H9 (cell line): ENCODE measurements at regions not wholly inside any gene's neighbourhood (a gene's known extent, or its start where the extent isn't known, plus 50 kb on each side); places are given as distances from the start of the nearest gene placed in this dataset.

Experiments used
- DNase-seq: peaks from one replicate; pipeline ENCODE4 v3.0.0-alpha.2; 2017
- H2AFZ ChIP-seq: one replicate; pipeline ENCODE4 v1.6.1; 2013; ENCODE audit warnings: mild to moderate bottlenecking, low read length, control low read depth, moderate library complexity
- H2AK5ac ChIP-seq: 2 replicates; pipeline ENCODE4 v1.6.1; 2013; ENCODE audit warnings: low read length, control low read depth, mixed read lengths; ENCODE audit not compliant: insufficient read length
- H2BK120ac ChIP-seq: one replicate; pipeline ENCODE4 v1.6.1; 2013; ENCODE audit warnings: low read depth, mild to moderate bottlenecking, low read length, control low read depth, inconsistent platforms; ENCODE audit not compliant: poor library complexity, severe bottlenecking
- H2BK12ac ChIP-seq: 2 replicates; pipeline ENCODE4 v1.6.1; 2013; ENCODE audit warnings: low read length, control low read depth, mixed read lengths, low read depth; ENCODE audit not compliant: insufficient read length
- H2BK15ac ChIP-seq: 2 replicates; pipeline ENCODE4 v1.6.1; 2013; ENCODE audit warnings: low read depth, low read length, control low read depth
- H2BK20ac ChIP-seq: one replicate; pipeline ENCODE4 v1.6.1; 2013; ENCODE audit warnings: low read depth, mild to moderate bottlenecking, low read length, control low read depth, inconsistent platforms; ENCODE audit not compliant: poor library complexity, severe bottlenecking
- H2BK5ac ChIP-seq: 2 replicates; pipeline ENCODE4 v1.6.1; 2013; ENCODE audit warnings: low read length, control low read depth, mixed read lengths; ENCODE audit not compliant: insufficient read length
- H3K14ac ChIP-seq: 2 replicates; pipeline ENCODE4 v1.6.1; 2013; ENCODE audit warnings: low read length, control low read depth; ENCODE audit not compliant: insufficient read depth
- H3K18ac ChIP-seq: 2 replicates; pipeline ENCODE4 v1.6.1; 2013; ENCODE audit warnings: low read depth, mild to moderate bottlenecking, mixed read lengths, low read length, control low read depth; ENCODE audit not compliant: insufficient read length
- H3K23ac ChIP-seq: 2 replicates; pipeline ENCODE4 v1.6.1; 2013; ENCODE audit warnings: low read length, control low read depth, mixed read lengths, low read depth; ENCODE audit not compliant: insufficient read length
- H3K23me2 ChIP-seq: 2 replicates; pipeline ENCODE4 v1.6.1; 2013; ENCODE audit warnings: low read depth, mild to moderate bottlenecking, mixed read lengths, low read length, control low read depth; ENCODE audit not compliant: insufficient read length, poor library complexity, severe bottlenecking
- H3K27ac ChIP-seq: 2 replicates; pipeline ENCODE4 v1.5.1; 2013; ENCODE audit warnings: low read length, control low read depth, mixed read lengths, low read depth; ENCODE audit not compliant: insufficient read length
- H3K27me3 ChIP-seq: 2 replicates; pipeline ENCODE4 v1.6.1; 2013; ENCODE audit warnings: low read length, control low read depth, inconsistent platforms; ENCODE audit not compliant: insufficient read depth
- H3K4ac ChIP-seq: 2 replicates; pipeline ENCODE4 v1.6.1; 2013; ENCODE audit warnings: low read depth, mild to moderate bottlenecking, control low read depth, inconsistent platforms, low read length, moderate library complexity
- H3K4me1 ChIP-seq: 2 replicates; pipeline ENCODE4 v1.6.1; 2013; ENCODE audit warnings: low read length, control low read depth, inconsistent platforms; ENCODE audit not compliant: insufficient read depth
- H3K4me2 ChIP-seq: 2 replicates; pipeline ENCODE4 v1.6.1; 2013; ENCODE audit warnings: low read length, control low read depth, mixed read lengths; ENCODE audit not compliant: insufficient read length, insufficient read depth
- H3K56ac ChIP-seq: 2 replicates; pipeline ENCODE4 v1.6.1; 2013; ENCODE audit warnings: low read depth, mild to moderate bottlenecking, mixed read lengths, low read length, control low read depth; ENCODE audit not compliant: insufficient read length
- H3K79me1 ChIP-seq: 2 replicates; pipeline ENCODE4 v1.6.1; 2013; ENCODE audit warnings: low read depth, mild to moderate bottlenecking, moderate library complexity, low read length, control low read depth, inconsistent platforms; ENCODE audit not compliant: insufficient read depth, poor library complexity, severe bottlenecking
- H3K79me2 ChIP-seq: 2 replicates; pipeline ENCODE4 v1.6.1; 2013; ENCODE audit warnings: low read length, control low read depth, inconsistent platforms; ENCODE audit not compliant: insufficient read depth
- H3K9ac ChIP-seq: 2 replicates; pipeline ENCODE4 v1.6.1; 2013; ENCODE audit warnings: low read length, control low read depth, mixed read lengths; ENCODE audit not compliant: insufficient read length; ENCODE audit errors: extremely low read depth
- H3K9me3 ChIP-seq: one replicate; pipeline ENCODE4 v1.6.1; 2013; ENCODE audit warnings: low read depth, low read length, inconsistent platforms; ENCODE audit not compliant: control insufficient read depth
- H3T11ph ChIP-seq: one replicate; pipeline ENCODE4 v1.6.1; 2013; ENCODE audit warnings: mild to moderate bottlenecking, low read length, control low read depth, inconsistent platforms
- H4K20me1 ChIP-seq: one replicate; pipeline ENCODE4 v1.6.1; 2013; ENCODE audit not compliant: control insufficient read depth, insufficient read length, insufficient read depth
- H4K5ac ChIP-seq: 2 replicates; pipeline ENCODE4 v1.6.1; 2013; ENCODE audit warnings: low read depth, mild to moderate bottlenecking, mixed read lengths, low read length, control low read depth; ENCODE audit not compliant: insufficient read length
- H4K8ac ChIP-seq: replicated peaks from 2 replicates; pipeline ENCODE4 v1.6.1; 2013; ENCODE audit warnings: low read length, control low read depth, mixed read lengths, low read depth; ENCODE audit not compliant: insufficient read length
- H4K91ac ChIP-seq: 2 replicates; pipeline ENCODE4 v1.6.1; 2013; ENCODE audit warnings: low read depth, mild to moderate bottlenecking, moderate library complexity, mixed read lengths, low read length, control low read depth; ENCODE audit not compliant: insufficient read length
- H3K27ac Mint-ChIP-seq, 3 experiments: 2 replicates in 2 of 3; 3 replicates in 1 of 3; pipeline ENCODE4 v1.8.0; 2020 to 2021; ENCODE audit warnings: mixed read lengths in 3 of 3, mild to moderate bottlenecking in 1 of 3, moderate library complexity in 1 of 3
- H3K27me3 Mint-ChIP-seq: 2 replicates; pipeline ENCODE4 v1.8.0; 2021; ENCODE audit warnings: low read depth, mild to moderate bottlenecking, moderate library complexity, mixed read lengths
- H3K36me3 Mint-ChIP-seq, 3 experiments: 2 replicates in 2 of 3; 3 replicates in 1 of 3; pipeline ENCODE4 v1.8.0; 2020 to 2021; ENCODE audit warnings: low read depth in 3 of 3, mixed read lengths in 3 of 3; ENCODE audit not compliant: insufficient read depth in 1 of 3
- H3K4me1 Mint-ChIP-seq, 2 experiments: 2 replicates each; pipeline ENCODE4 v1.8.0; 2020; ENCODE audit warnings: mixed read lengths in 2 of 2
- H3K4me3 Mint-ChIP-seq, 2 experiments: 2 replicates in 1 of 2; 3 replicates in 1 of 2; pipeline ENCODE4 v1.8.0; 2020 to 2021; ENCODE audit warnings: mild to moderate bottlenecking in 2 of 2, mixed read lengths in 2 of 2, moderate library complexity in 1 of 2
- H3K9me3 Mint-ChIP-seq, 2 experiments: 2 replicates in 1 of 2; 3 replicates in 1 of 2; pipeline ENCODE4 v1.8.0; 2020; ENCODE audit warnings: mild to moderate bottlenecking in 2 of 2, mixed read lengths in 2 of 2, moderate library complexity in 1 of 2
- CTCF ChIP-seq: fragments of 200-600 bp; sonication (generic); conservative IDR thresholded peaks from 3 replicates; pipeline ENCODE4 v1.8.0; 2021; ENCODE audit warnings: antibody characterized with exemption, mild to moderate bottlenecking
- WGBS: extraction: QIAGEN DNeasy Blood & Tissue Kit; methylation state at CpG from one replicate; pipeline ENCODE4 v1.1.7; 2013; ENCODE audit warnings: missing lambda C conversion rate, low lambda C conversion rate, mixed read lengths; ENCODE audit not compliant: insufficient read length; ENCODE audit errors: extremely low coverage; 5-methylcytosine and 5-hydroxymethylcytosine counted together

GRCh38 chr2:207334301-207334623 is 168.5 kb upstream of the KLF7 start:
- H4K8ac ChIP-seq, result no peak overlapping the region
- no peak overlapping the region for H2BK20ac ChIP-seq
- peak overlapping the region; percentile 72 for H3K4me2 ChIP-seq
- no peaks in the 10 kb centered on the region for H3K79me2 ChIP-seq
- Mint-ChIP-seq H3K4me3 (peak overlapping the region; percentile 26 to 63), H3K4me1 (peaks cover 53 to 56% of the 10 kb centered on the region in 2 experiments), H3K27me3 (no peaks in the 10 kb centered on the region), H3K9me3 (no peaks in the 10 kb centered on the region), H3K27ac (peak overlapping the region; percentile 97 to 98 (median 97)), H3K36me3 (no peaks in the 10 kb centered on the region)
- no peak overlapping the region for H2BK15ac ChIP-seq
- no peak overlapping the region for H3T11ph ChIP-seq
- no peak overlapping the region; the same call in 1 of the 2 replicates for H3K4ac ChIP-seq
- H3K23ac ChIP-seq, result no peak overlapping the region
- H2AFZ ChIP-seq, result peak overlapping the region; percentile 89
- H4K91ac ChIP-seq, result no peak overlapping the region
- peak overlapping the region; percentile 62 for H2BK120ac ChIP-seq
- TF ChIP-seq CTCF, result no peak
- H3K27ac ChIP-seq, result peak overlapping the region; percentile 94
- H2BK5ac ChIP-seq, result peak overlapping the region; percentile 46
- peak overlapping the region; percentile 73; the same call in 1 of the 2 replicates for H3K14ac ChIP-seq
- no peak overlapping the region for H2BK12ac ChIP-seq
- no peaks in the 10 kb centered on the region for H4K20me1 ChIP-seq
- DNase-seq, result no peak
- H3K27me3 ChIP-seq, result no peaks in the 10 kb centered on the region
- peak overlapping the region; percentile 65 for H3K9ac ChIP-seq
- no peak overlapping the region for H4K5ac ChIP-seq
- H3K4me1 ChIP-seq, result peaks cover 12% of the 10 kb centered on the region; the same call in 1 of the 2 replicates
- H2AK5ac ChIP-seq, result peak overlapping the region; percentile 68
- peaks cover 6% of the 10 kb centered on the region for H3K23me2 ChIP-seq
- no peaks in the 10 kb centered on the region for H3K9me3 ChIP-seq
- H3K56ac ChIP-seq, result no peak overlapping the region
- H3K79me1 ChIP-seq, result no peaks in the 10 kb centered on the region
- WGBS, result no CpG with 5 or more reads among the region's 8 CpGs
- H3K18ac ChIP-seq, result peak overlapping the region; percentile 50
